ENCODE measurements at regions not wholly inside any gene's neighbourhood (a gene's known extent, or its start where the extent isn't known, plus 50 kb on each side); places are given as distances from the start of the nearest gene placed in this dataset.

DNA sequence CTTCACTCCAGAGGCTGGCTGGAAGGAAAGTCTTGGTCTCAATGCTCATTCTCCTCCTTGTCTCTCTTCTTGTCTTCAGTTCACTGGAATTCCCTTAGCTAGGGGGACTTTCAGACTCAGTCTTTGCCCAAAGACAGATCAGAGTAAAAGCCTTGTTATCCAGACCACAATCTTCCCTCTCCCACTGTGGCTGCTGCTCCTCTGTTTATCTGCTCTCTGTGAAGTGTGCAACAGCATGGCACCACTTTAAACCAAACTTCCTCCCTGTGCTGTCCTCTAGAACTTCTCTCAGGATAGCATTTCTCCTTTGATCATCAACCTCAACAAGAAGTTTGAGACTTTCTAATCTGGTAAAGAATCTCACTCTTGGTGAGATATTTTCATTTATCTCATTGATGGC lies 530.1 kb upstream of the SLIT2 start:
- TF ChIP-seq, protein P1, sequence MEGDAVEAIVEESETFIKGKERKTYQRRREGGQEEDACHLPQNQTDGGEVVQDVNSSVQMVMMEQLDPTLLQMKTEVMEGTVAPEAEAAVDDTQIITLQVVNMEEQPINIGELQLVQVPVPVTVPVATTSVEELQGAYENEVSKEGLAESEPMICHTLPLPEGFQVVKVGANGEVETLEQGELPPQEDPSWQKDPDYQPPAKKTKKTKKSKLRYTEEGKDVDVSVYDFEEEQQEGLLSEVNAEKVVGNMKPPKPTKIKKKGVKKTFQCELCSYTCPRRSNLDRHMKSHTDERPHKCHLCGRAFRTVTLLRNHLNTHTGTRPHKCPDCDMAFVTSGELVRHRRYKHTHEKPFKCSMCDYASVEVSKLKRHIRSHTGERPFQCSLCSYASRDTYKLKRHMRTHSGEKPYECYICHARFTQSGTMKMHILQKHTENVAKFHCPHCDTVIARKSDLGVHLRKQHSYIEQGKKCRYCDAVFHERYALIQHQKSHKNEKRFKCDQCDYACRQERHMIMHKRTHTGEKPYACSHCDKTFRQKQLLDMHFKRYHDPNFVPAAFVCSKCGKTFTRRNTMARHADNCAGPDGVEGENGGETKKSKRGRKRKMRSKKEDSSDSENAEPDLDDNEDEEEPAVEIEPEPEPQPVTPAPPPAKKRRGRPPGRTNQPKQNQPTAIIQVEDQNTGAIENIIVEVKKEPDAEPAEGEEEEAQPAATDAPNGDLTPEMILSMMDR (IDR thresholded peaks at IDR 0.05; ENCODE audit: extremely low read depth in 1 of 2, insufficient read depth in 1 of 2, low read depth in 1 of 2, low read length in 2 of 2), result no peak
- no peak for TF ChIP-seq POLR2A (IDR thresholded peaks at IDR 0.05; ENCODE audit: low read depth, low read length)
- TF ChIP-seq POLR2AphosphoS5 (IDR thresholded peaks at IDR 0.05; ENCODE audit: insufficient read depth, low read depth, low read length), result no peak
- TF ChIP-seq JUN (IDR thresholded peaks at IDR 0.05; ENCODE audit: borderline replicate concordance, insufficient read depth, insufficient read length, low read depth), result no peak
- TF ChIP-seq EZH2 (IDR thresholded peaks at IDR 0.05; ENCODE audit: borderline replicate concordance, low read depth, low read length, severe bottlenecking), result no peak

Data from endothelial cell of umbilical vein (primary cell).